SH-SY5Y (cell line): ENCODE measurements at regions not wholly inside any gene's neighbourhood (a gene's known extent, or its start where the extent isn't known, plus 50 kb on each side); places are given as distances from the start of the nearest gene placed in this dataset.

Source experiments
- GATA2 ChIP-seq: IDR thresholded peaks from 2 replicates; pipeline ENCODE4 v1.6.1; 2011; ENCODE audit warnings: mild to moderate bottlenecking, low read depth, low read length
- GATA3 ChIP-seq: IDR thresholded peaks from 2 replicates; pipeline ENCODE4 v1.6.1; 2011; ENCODE audit warnings: low read depth, mild to moderate bottlenecking, low read length, moderate library complexity

DNA sequence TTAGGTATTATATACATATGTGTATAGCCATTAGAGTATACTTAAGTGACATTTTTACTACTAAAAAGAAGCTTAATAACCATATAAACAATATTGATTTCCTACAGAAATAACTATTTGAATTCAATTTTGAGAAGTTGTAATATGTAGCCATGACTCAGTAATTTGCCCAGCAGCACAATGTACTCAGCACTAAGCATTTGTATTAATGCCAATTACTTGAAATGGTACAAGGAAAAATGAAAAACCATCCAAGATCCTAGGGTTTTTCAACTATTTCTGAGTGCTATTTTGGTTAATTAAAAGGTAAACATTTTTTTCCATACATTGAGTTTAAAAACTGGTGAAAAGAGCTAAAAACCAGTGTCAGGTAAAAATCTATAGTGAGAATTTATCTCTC lies 324.0 kb downstream of the KCNJ3 start:
- TF ChIP-seq GATA2 = no peak
- TF ChIP-seq GATA3 = no peak

- TF ChIP-seq GATA2 = no peak
- no peak for TF ChIP-seq GATA3
Measured at GRCh38 chr2:155021618-155022017, 323.1 kb downstream of the KCNJ3 start.

DNA sequence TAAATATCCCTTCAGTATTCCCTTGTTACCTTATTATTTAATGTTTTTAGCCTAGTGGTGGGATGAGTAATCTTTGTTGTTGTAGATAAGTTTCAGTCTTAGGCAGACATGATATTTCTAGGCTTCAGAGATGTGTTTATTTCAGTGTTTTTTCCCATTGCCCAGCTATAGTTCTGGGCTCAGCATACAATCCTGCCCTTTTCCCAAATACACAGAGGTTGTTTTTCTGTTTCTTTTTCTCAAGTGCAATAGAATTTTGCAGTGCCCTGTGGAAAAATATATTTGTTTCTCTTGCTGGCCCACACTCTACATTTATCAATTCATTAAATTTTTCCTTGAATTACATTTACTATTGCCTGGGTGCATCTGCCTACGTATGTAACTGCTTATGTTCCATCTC lies 321.8 kb downstream of the KCNJ3 start:
- TF ChIP-seq GATA3 = no peak
- TF ChIP-seq GATA2 = no peak

GRCh38 chr2:155010925-155011324 lies 312.4 kb downstream of the KCNJ3 start:
- TF ChIP-seq GATA2 (no peak), GATA3 (no peak)

GRCh38 chr2:154995361-154995760 lies 296.9 kb downstream of the KCNJ3 start:
- TF ChIP-seq GATA2 (no peak), GATA3 (no peak)

- TF ChIP-seq GATA2 (no peak), GATA3 (no peak)
Measured at GRCh38 chr2:154992826-154993225, 294.3 kb downstream of the KCNJ3 start.

GRCh38 chr2:154978710-154979109 lies 280.2 kb downstream of the KCNJ3 start:
- TF ChIP-seq GATA3 (no peak), GATA2 (no peak)

- TF ChIP-seq GATA2 = no peak
- TF ChIP-seq GATA3 = no peak
Measured at GRCh38 chr2:154978244-154978643, 279.7 kb downstream of the KCNJ3 start.

DNA sequence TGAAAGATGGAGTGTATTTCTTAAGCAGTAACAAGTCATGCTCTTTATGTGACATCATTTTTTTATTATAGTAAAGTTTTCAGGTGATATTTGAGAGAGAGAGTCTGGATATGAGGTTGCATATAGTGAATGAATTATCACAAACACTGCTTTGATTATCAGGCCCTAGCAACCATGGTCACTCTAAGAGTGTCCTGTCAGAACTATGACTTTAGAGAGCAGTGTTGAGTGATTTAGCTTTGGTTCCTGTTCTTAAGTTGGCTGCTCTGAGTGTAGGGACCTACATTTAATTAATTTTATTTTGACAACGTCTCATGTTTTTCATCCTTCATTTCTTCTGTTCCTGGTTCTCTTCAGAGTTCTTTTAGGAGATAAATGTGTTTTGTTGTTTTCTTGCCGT lies 275.5 kb downstream of the KCNJ3 start:
- TF ChIP-seq GATA3 (no peak), GATA2 (no peak)

DNA sequence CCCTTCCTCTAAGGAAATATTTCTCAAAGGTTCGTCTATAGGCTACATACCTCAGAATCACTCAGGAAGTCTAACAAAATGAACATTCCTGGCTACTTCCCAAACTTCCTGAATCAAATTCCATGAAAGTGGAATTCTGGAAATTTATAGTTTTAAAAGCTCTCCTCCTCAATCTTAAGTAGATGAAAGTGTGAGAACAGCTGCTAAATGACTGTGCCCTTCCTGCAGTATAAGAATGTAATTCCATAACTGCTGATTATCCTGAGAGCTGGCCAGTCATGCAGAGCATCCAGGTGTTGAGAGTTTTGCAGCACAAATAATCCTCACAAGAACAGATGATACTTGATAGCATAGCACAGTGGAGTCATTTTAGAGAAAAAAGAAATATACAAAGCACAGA lies 265.0 kb downstream of the KCNJ3 start:
- TF ChIP-seq GATA3 = no peak
- TF ChIP-seq GATA2 = no peak

GRCh38 chr2:154961676-154962075 lies 263.2 kb downstream of the KCNJ3 start:
- TF ChIP-seq GATA2 (no peak), GATA3 (no peak)

GRCh38 chr2:154960802-154961583 lies 262.5 kb downstream of the KCNJ3 start:
- TF ChIP-seq GATA2 (no peak), GATA3 (no peak)

- TF ChIP-seq GATA2 (no peak), GATA3 (no peak)
Measured at GRCh38 chr2:154952346-154952980, 254.0 kb downstream of the KCNJ3 start.

DNA sequence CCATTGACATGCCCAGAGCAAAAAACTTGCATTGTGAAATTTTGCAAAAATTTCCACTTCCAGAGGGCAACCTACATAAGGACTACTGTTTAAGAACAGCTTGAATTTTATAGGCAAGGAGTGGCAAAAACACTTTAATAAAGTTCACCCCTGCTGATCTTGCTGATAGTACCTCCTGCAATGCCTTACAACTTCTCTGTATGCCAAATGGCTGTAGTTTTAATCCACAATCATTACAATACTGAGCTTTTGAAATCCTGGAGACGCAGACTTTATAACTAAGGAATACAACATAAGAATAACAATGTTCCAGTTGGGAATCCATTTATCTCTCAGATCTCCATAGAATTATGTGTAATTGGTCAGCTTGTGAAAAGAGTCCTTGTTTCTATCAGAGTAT lies 247.5 kb downstream of the KCNJ3 start:
- TF ChIP-seq GATA2 = no peak
- no peak for TF ChIP-seq GATA3

DNA sequence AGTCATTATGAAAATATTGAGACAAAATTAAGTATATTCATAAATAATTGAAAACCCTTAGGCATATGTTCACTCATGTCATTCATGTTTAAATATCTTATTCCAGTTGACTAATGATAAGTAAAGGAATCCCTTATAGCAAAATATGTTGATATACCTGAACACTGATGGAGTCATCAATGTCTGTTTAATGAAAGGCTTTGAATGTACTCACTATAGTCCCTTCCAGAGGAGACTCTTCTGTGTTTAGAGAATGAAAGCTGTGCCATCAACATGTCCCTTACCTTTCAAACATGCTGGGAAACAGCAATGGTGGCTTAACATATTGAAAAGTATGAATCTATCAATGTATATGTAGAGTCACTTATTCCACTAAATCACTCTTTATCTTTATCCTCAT lies 242.9 kb downstream of the KCNJ3 start:
- TF ChIP-seq GATA2 = no peak
- no peak for TF ChIP-seq GATA3
